ENCODE measurements at regions not wholly inside any gene's neighbourhood (a gene's known extent, or its start where the extent isn't known, plus 50 kb on each side); places are given as distances from the start of the nearest gene placed in this dataset.

GRCh38 chr1:81556968-81557367, 243.8 kb upstream of the ADGRL2 start:
- Mint-ChIP-seq H3K27me3 (ENCODE audit: insufficient read depth, unreplicated experiment) (no peaks in the 10 kb centered on the region), H3K4me1 (ENCODE audit: low read depth, unreplicated experiment) (peaks cover 7% of the 10 kb centered on the region), H3K36me3 (ENCODE audit: insufficient read depth, unreplicated experiment) (no peaks in the 10 kb centered on the region), H3K27ac (ENCODE audit: unreplicated experiment) (no peak overlapping the region), H3K4me3 (ENCODE audit: unreplicated experiment) (no peak overlapping the region), H3K9me3 (ENCODE audit: unreplicated experiment) (no peaks in the 10 kb centered on the region)
- ChIA-PET CTCF (no interaction called here), POLR2A (no interaction called here)
- no peak overlapping the region for H3K4me3 ChIP-seq (ENCODE audit: low read depth, low read length)
- H3K27me3 ChIP-seq (replicated peaks; ENCODE audit: control insufficient read depth, insufficient read depth, low read length) = no peaks in the 10 kb centered on the region
- H3K36me3 ChIP-seq (ENCODE audit: control insufficient read depth, insufficient read depth, low read length) = no peaks in the 10 kb centered on the region
- no peak for DNase-seq
- TF ChIP-seq CTCF (IDR thresholded peaks at IDR 0.05; ENCODE audit: insufficient read depth in 1 of 2, low read depth in 1 of 2, low read length in 1 of 2, severe bottlenecking in 1 of 2, unreplicated experiment in 1 of 2) = no peak
- H3K9me3 ChIP-seq = no peaks in the 10 kb centered on the region
- intact Hi-C loops (cut with micrococcal nuclease; ENCODE audit: unreplicated experiment) = no loop called here
- H3K4me1 ChIP-seq = no peaks in the 10 kb centered on the region
- no TSS peak for BruUV-seq (replicated peaks)

DNA sequence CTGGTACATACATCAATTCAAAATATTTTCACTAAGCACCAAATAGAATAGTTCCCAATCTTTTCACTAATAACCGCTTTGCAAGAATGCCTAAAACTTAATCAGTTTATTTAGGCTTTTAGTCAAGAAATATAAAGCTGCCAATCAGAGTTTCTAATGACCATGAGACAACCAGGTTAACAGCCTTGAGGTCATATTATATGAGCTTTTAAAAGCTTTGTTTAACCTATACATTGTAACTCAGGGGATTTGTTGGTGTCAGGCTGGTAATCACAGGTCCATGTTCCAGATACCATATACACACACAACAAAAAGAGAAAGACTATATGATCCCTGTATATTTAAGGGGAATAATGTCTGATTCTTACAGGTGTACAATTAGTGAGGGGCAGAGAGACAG, 246.2 kb upstream of the ADGRL2 start:
- Mint-ChIP-seq H3K9me3 (ENCODE audit: unreplicated experiment) (no peaks in the 10 kb centered on the region), H3K4me3 (ENCODE audit: unreplicated experiment) (no peak overlapping the region), H3K27me3 (ENCODE audit: insufficient read depth, unreplicated experiment) (no peaks in the 10 kb centered on the region), H3K36me3 (ENCODE audit: insufficient read depth, unreplicated experiment) (no peaks in the 10 kb centered on the region), H3K27ac (ENCODE audit: unreplicated experiment) (no peak overlapping the region), H3K4me1 (ENCODE audit: low read depth, unreplicated experiment) (no peaks in the 10 kb centered on the region)
- no peak for DNase-seq
- no peak overlapping the region for H3K4me3 ChIP-seq (ENCODE audit: low read depth, low read length)
- CTCF ChIA-PET = interaction anchor here (0.6 kb wide), 1 partner anchor 8 kb away, joined by 3 read pairs; no protein-coding TSS in a partner anchor
- POLR2A ChIA-PET = no interaction called here
- H3K27me3 ChIP-seq (replicated peaks; ENCODE audit: control insufficient read depth, insufficient read depth, low read length) = no peaks in the 10 kb centered on the region
- no peaks in the 10 kb centered on the region for H3K9me3 ChIP-seq
- no TSS peak for BruUV-seq (replicated peaks)
- intact Hi-C loops (cut with micrococcal nuclease; ENCODE audit: unreplicated experiment) = no loop called here
- no peaks in the 10 kb centered on the region for H3K4me1 ChIP-seq
- no peak for TF ChIP-seq CTCF (IDR thresholded peaks at IDR 0.05; ENCODE audit: insufficient read depth in 1 of 2, low read depth in 1 of 2, low read length in 1 of 2, severe bottlenecking in 1 of 2, unreplicated experiment in 1 of 2)
- no peaks in the 10 kb centered on the region for H3K36me3 ChIP-seq (ENCODE audit: control insufficient read depth, insufficient read depth, low read length)

DNA sequence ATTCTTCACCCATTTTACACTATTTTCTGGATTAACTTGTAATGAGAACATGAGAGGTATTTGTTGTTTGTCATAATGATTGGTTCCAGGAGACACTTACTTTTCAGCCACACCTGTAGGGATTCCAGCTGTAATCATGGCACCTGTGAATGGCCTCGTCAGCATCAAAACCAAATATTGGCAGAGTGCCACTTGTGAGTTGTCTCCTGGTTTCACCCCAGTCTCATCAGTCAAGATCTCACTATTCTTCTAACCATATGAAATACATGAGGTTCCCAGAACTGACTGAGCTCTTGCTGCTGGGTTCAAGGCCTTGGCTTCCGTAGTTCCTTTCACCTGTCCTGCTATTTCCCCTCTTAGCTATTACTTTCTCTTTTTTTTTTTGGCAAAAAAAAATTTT, 246.6 kb upstream of the ADGRL2 start:
- H3K27ac Mint-ChIP-seq (ENCODE audit: unreplicated experiment) = no peak overlapping the region
- intact Hi-C loops (cut with micrococcal nuclease; ENCODE audit: unreplicated experiment) = no loop called here
- Histone ChIP-seq H3K9me3 (no peaks in the 10 kb centered on the region), H3K36me3 (ENCODE audit: control insufficient read depth, insufficient read depth, low read length) (no peaks in the 10 kb centered on the region), H3K27me3 (replicated peaks; ENCODE audit: control insufficient read depth, insufficient read depth, low read length) (no peaks in the 10 kb centered on the region), H3K4me3 (ENCODE audit: low read depth, low read length) (no peak overlapping the region), H3K4me1 (no peaks in the 10 kb centered on the region)
- H3K27me3 Mint-ChIP-seq (ENCODE audit: insufficient read depth, unreplicated experiment) = no peaks in the 10 kb centered on the region
- H3K36me3 Mint-ChIP-seq (ENCODE audit: insufficient read depth, unreplicated experiment) = no peaks in the 10 kb centered on the region
- POLR2A ChIA-PET = no interaction called here
- CTCF ChIA-PET = no interaction called here
- DNase-seq = no peak
- BruUV-seq (replicated peaks) = no TSS peak
- TF ChIP-seq CTCF (IDR thresholded peaks at IDR 0.05; ENCODE audit: insufficient read depth in 1 of 2, low read depth in 1 of 2, low read length in 1 of 2, severe bottlenecking in 1 of 2, unreplicated experiment in 1 of 2) = no peak
- no peaks in the 10 kb centered on the region for H3K9me3 Mint-ChIP-seq (ENCODE audit: unreplicated experiment)
- no peak overlapping the region for H3K4me3 Mint-ChIP-seq (ENCODE audit: unreplicated experiment)
- H3K4me1 Mint-ChIP-seq (ENCODE audit: low read depth, unreplicated experiment) = no peaks in the 10 kb centered on the region

Data from Caco-2 (cell line).